SJSA1 (cell line): ENCODE measurements at regions not wholly inside any gene's neighbourhood (a gene's known extent, or its start where the extent isn't known, plus 50 kb on each side); places are given as distances from the start of the nearest gene placed in this dataset.

ENCODE experiments used
- DNase-seq, 2 experiments: peaks; one replicate each; pipeline ENCODE4 v3.0.0-alpha.2; 2015 to 2020; ENCODE audit warnings: low spot score in 2 of 2, low read depth in 1 of 2
- H3K27ac ChIP-seq: fragments of 250-450 bp; sonication (Bioruptor Pico); 2 replicates; pipeline ENCODE4 v1.5.1; 2020; ENCODE audit warnings: mild to moderate bottlenecking, moderate library complexity
- H3K27me3 ChIP-seq: fragments of 250-450 bp; sonication (Bioruptor Pico); replicated peaks from 2 replicates; pipeline ENCODE4 v1.5.1; 2020; ENCODE audit warnings: mild to moderate bottlenecking, moderate library complexity
- H3K36me3 ChIP-seq: fragments of 250-450 bp; sonication (Bioruptor Pico); 2 replicates; pipeline ENCODE4 v1.5.1; 2020; ENCODE audit warnings: mild to moderate bottlenecking
- H3K4me1 ChIP-seq: fragments of 250-450 bp; sonication (Bioruptor Pico); replicated peaks from 2 replicates; pipeline ENCODE4 v1.6.1; 2021; ENCODE audit warnings: mild to moderate bottlenecking
- H3K4me3 ChIP-seq: fragments of 250-450 bp; sonication (Bioruptor Pico); 2 replicates; pipeline ENCODE4 v1.5.1; 2020; ENCODE audit warnings: mild to moderate bottlenecking
- H3K9me3 ChIP-seq: fragments of 250-450 bp; sonication (Bioruptor Pico); replicated peaks from 2 replicates; pipeline ENCODE4 v1.5.1; 2020; ENCODE audit warnings: mild to moderate bottlenecking

DNA sequence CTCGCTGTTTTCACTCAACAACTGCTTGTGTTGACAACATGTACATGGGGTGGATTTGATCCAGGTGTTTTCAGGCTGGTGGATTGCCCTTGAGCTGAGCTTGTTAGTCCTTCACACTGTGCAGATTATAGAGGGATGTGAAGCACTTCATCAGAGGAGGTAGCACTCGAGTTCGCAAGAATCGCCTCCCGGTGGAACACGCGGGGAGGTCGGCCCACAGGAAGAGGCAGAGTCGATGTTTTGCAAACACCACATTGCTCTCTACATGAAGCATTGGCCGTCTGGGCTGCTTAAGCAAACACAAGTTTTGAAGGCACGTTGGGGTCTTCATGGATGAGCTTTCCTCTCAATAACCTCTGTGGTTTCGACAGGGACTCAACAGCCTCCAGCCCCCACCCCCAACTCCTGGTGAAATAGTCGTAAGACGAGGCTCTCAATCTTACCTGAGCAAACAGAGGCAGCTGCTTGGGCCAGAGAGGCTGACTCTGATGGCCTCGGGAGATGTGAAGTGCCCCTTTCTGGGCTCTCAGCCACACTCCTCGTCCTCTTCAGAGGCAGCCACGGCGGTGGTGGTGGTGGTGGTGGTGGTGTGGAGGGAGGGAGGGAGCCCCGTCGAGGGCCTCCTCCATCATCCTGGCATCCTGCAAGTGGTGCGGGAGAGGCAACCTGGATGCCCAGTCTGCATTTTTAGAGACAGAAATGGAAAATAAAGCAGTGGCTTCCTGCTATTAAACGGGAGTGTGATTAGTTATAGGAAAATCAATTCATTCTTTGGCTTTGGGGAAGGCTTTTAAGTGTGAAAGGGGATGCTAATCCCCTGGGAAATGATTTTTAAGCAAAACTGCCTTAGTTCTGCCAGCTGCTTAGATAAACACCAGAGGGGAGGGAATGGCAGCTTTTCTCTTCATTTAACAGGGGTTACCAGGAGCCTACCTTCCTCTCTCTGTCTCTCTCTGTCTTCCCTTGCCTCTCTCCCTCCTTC lies 552.5 kb upstream of the EEF2KMT start:
- no peaks in the 10 kb centered on the region for H3K9me3 ChIP-seq
- no peak for DNase-seq
- H3K4me3 ChIP-seq, result no peak overlapping the region
- no peaks in the 10 kb centered on the region for H3K36me3 ChIP-seq
- H3K4me1 ChIP-seq, result no peaks in the 10 kb centered on the region
- H3K27me3 ChIP-seq, result no peaks in the 10 kb centered on the region
- H3K27ac ChIP-seq, result no peak overlapping the region

DNA sequence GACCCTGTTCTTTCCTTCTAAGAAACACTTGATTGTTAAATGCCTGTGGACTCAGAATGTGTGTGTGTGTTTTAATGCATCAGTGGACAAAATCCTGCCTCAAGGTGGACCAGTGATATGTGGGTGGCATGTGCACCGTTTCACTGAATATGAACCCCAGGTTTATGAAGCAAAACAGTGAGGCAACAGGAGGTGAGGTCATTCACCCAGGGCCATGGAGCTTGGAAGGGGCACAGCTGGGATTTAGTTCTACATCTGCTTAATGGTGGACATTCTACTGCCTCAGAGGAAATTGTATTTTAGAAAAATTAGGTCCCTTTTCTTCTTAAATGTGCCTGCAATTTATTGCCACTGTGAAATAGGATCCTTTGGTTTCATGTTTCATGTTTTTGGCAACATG lies 549.5 kb upstream of the EEF2KMT start:
- H3K4me3 ChIP-seq, result no peak overlapping the region
- no peaks in the 10 kb centered on the region for H3K27me3 ChIP-seq
- DNase-seq, result no peak
- no peaks in the 10 kb centered on the region for H3K9me3 ChIP-seq
- H3K36me3 ChIP-seq, result no peaks in the 10 kb centered on the region
- no peak overlapping the region for H3K27ac ChIP-seq
- H3K4me1 ChIP-seq, result no peaks in the 10 kb centered on the region

DNA sequence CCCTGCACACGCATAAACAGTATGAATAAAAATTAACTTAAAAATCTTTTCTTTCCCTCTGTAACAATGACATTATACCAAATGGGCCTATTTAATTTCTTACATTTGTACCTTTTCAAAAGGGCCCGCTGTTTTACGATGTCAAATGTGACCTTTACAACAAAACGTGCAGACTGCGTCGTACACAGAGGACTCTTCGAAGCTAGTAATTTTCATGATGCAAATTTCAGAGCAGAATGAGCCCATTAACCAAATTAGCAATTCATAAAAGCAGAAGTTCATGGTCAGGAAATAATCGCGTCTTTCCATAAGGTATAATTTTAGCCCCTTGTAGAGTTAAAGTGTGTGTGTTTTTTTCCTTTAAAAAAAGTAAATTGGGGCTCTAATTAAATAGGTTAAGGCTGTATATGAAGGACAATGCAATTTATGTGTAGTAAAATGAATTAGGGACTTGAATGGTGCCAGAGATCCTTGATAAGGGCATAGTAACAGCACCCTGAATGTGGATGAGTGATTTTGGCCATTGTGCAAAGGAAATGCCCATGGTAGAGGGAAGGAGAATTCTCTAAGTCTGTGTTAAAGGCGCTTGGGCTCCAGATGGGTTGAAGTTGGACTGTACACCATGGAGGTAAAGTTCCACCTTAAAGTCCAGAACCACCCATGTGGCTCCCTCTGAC lies 546.4 kb upstream of the EEF2KMT start:
- H3K27ac ChIP-seq, result no peak overlapping the region
- no peaks in the 10 kb centered on the region for H3K27me3 ChIP-seq
- H3K9me3 ChIP-seq, result 0 out of 2 replicates have a peak, but pooled peaks cover 5% of the 10 kb centered on the region
- H3K4me1 ChIP-seq, result no peaks in the 10 kb centered on the region
- no peak for DNase-seq
- H3K36me3 ChIP-seq, result no peaks in the 10 kb centered on the region
- no peak overlapping the region for H3K4me3 ChIP-seq

DNA sequence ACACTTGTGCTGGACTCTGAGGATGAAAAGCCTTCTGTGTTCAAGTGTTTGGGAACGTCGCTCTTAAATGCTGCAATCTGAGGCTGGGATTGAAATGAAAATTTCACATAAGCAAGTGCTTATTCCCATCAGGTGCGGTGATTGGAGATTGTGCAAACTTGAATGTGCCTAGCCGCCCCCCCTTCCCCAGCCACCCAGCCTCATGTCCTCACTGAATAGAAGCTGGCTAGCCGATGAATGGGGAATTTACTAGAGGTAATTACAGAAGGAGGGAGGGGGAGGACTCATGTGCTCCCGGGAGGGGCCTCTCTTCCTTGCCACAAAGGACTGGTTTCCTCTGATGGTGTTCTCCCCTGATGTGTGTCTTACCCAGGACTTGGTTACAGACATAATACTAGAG lies 544.8 kb upstream of the EEF2KMT start:
- no peaks in the 10 kb centered on the region for H3K36me3 ChIP-seq
- H3K27me3 ChIP-seq, result no peaks in the 10 kb centered on the region
- H3K9me3 ChIP-seq, result 0 out of 2 replicates have a peak, but pooled peaks cover 5% of the 10 kb centered on the region
- H3K27ac ChIP-seq, result no peak overlapping the region
- no peaks in the 10 kb centered on the region for H3K4me1 ChIP-seq
- DNase-seq, result no peak
- H3K4me3 ChIP-seq, result no peak overlapping the region

DNA sequence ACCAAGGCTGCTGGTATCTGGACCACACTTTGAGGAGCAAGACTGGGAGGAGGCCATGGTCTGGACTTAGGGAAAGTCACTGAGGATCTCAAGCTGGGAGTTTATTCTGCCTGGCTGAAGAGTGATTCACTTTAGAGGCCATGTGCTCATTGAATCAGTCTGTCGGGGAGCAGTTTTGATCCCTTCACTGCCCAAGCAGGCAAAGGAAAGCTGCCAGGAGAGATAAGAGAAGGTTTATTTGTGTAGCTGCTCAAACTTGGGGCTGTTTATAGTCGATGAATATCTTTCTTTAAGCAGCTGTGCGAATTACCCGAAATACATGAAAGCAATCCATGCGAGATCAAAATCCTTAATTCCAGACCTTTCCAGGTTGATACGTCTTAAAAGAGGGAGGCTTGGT lies 544.4 kb upstream of the EEF2KMT start:
- Histone ChIP-seq H3K4me1 (no peaks in the 10 kb centered on the region), H3K27me3 (no peaks in the 10 kb centered on the region), H3K4me3 (no peak overlapping the region), H3K27ac (no peak overlapping the region), H3K36me3 (no peaks in the 10 kb centered on the region), H3K9me3 (0 out of 2 replicates have a peak, but pooled peaks cover 5% of the 10 kb centered on the region)
- no peak for DNase-seq

DNA sequence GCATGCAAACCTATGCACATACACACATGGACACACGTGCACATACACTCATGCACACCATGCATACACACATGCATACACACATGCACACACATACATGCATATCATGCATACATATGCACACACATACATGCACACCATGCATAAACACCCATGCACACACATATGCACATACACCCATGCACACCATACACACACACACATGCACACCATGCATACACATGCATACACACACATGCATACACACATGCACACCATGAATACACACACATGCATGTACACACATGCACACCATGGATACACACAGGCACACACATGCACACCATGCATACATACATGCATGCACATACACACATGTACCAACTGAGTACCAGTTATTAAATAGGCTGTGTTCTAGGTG lies 543.3 kb upstream of the EEF2KMT start:
- no peaks in the 10 kb centered on the region for H3K4me1 ChIP-seq
- H3K36me3 ChIP-seq, result no peaks in the 10 kb centered on the region
- DNase-seq, result no peak
- H3K27ac ChIP-seq, result no peak overlapping the region
- no peaks in the 10 kb centered on the region for H3K27me3 ChIP-seq
- H3K4me3 ChIP-seq, result no peak overlapping the region
- H3K9me3 ChIP-seq, result 0 out of 2 replicates have a peak, but pooled peaks cover 5% of the 10 kb centered on the region

DNA sequence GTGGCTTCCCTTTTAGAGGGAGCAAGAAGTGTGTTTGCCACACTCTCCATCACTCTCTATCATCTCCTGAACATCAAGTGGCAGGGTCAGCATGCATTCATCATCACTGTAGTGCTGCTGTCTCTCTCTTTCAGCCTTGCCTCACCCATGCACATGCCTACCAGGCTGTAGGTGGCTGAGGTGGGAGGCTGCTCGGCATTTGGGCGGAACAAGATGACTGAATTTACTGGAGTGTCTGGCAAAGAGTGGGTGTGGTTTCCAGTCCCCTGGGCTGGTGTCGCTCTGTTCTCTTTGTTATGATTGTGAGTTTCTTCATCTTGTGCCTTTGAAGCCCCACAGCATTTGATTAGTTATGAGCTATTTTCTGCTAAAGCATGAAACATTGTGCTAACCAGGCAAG lies 541.9 kb upstream of the EEF2KMT start:
- Histone ChIP-seq H3K4me1 (no peaks in the 10 kb centered on the region), H3K36me3 (no peaks in the 10 kb centered on the region), H3K4me3 (no peak overlapping the region), H3K9me3 (0 out of 2 replicates have a peak, but pooled peaks cover 5% of the 10 kb centered on the region), H3K27me3 (no peaks in the 10 kb centered on the region), H3K27ac (no peak overlapping the region)
- no peak for DNase-seq

DNA sequence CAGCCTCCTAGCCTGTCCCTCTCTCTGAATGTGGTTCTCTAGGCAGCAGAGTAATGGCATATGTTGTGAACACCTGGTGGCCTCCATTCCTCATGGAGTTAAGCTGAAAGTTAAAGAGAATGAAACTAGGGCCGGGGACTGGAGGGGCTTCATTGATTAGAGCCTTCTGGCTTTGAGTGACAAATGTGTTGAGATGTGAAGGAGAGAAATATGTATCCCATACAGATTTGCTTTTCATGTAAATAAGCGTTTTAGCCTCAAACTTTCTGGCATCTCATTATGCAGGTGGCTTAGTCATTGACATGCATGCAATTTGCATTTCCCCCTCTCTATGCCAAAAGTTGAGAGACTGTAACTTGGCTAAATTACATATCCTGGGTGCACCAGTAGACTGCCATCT lies 537.7 kb upstream of the EEF2KMT start:
- Histone ChIP-seq H3K27ac (no peak overlapping the region), H3K4me1 (no peaks in the 10 kb centered on the region), H3K27me3 (no peaks in the 10 kb centered on the region), H3K4me3 (no peak overlapping the region), H3K36me3 (no peaks in the 10 kb centered on the region), H3K9me3 (0 out of 2 replicates have a peak, but pooled peaks cover 3% of the 10 kb centered on the region)
- DNase-seq, result no peak

DNA sequence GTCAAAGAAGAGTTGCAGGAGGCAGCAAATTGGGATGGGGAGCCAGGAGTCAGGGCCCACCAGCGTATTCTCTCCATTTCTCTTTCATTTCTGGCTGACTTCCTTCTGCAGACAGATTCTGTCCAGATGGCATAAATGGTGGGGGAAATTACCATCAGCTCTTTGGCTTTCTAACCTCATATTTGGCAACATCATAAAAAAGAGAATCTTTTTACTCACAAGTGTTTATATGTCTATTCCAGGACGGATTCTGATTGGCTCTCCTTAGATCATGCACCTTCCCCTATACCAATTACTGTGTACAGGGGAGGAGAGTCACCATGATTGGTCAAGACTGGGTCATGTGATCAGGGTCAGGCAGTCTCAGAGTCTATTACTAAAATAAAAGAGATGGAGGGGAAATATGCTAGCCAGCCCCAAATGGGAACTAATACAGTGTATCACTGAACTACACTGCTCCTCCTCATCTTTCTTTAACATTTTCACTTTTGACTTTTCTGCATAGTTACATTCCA lies 537.1 kb upstream of the EEF2KMT start:
- H3K27ac ChIP-seq, result no peak overlapping the region
- H3K4me1 ChIP-seq, result no peaks in the 10 kb centered on the region
- no peaks in the 10 kb centered on the region for H3K9me3 ChIP-seq
- no peak for DNase-seq
- no peaks in the 10 kb centered on the region for H3K27me3 ChIP-seq
- no peaks in the 10 kb centered on the region for H3K36me3 ChIP-seq
- no peak overlapping the region for H3K4me3 ChIP-seq

DNA sequence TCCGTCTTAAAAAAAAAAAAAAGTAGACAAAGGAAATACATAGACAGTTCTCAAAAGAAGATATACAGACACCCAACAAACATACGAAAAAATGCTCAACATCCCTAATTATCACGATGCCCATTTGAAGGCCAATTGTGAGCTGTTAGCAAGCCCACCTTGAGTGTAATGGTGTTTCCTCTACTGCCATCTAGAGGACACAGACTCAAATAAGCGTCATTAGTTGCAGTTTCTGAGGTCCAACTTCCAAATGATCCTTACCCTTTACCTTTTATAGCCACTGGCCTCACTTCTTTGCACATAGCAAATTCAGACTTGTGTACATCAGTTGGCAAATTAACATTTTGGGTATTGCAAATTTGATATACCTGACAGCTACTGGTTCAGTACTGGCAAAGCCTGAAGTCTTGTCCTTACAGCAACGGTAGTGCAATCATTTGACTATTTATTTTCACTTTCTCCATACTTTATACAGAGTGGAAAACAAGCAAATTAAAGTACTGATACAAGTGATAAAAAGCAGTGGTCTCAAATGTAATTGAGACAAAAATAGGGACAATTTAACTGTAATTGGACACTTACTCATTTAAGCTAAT lies 536.3 kb upstream of the EEF2KMT start:
- peak in 1 of 2 experiments; percentile 4 for DNase-seq
- Histone ChIP-seq H3K27me3 (no peaks in the 10 kb centered on the region), H3K4me1 (no peaks in the 10 kb centered on the region), H3K4me3 (no peak overlapping the region), H3K36me3 (no peaks in the 10 kb centered on the region), H3K9me3 (no peaks in the 10 kb centered on the region), H3K27ac (no peak overlapping the region)

DNA sequence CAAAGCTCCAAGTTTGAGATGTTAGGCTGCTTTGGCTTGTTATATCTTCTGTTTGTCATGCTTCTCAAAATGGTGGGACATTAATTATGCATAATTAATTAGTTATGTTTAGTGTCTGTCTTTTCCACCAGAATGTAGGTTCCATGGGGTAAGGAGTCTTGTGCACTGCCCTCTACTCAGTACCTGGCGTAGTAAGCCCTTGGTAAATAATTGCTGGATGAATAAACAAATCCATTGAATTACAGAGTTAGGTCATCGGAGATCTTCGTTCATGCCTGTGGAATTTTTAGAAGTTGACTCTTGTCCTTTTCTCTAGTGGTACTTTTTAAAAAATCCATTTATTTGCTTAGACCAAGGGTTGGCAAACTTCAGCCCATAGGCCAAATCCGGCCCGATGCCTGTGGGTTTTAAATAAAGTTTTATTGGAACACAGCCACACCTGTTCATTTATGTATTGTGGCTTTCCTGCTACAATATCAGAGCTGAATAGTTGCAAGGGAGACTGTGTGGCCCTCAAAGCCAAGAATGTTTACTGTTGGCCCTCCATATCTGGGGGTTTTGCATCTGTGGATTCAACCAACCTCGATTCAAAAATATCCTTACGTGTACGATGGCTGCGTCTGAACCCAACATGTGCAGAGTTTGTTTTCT lies 524.8 kb upstream of the EEF2KMT start:
- Histone ChIP-seq H3K27ac (no peak overlapping the region), H3K4me1 (no peaks in the 10 kb centered on the region), H3K9me3 (no peaks in the 10 kb centered on the region; the same call in 1 of the 2 replicates), H3K36me3 (no peaks in the 10 kb centered on the region), H3K27me3 (no peaks in the 10 kb centered on the region), H3K4me3 (no peak overlapping the region)
- DNase-seq, result no peak

DNA sequence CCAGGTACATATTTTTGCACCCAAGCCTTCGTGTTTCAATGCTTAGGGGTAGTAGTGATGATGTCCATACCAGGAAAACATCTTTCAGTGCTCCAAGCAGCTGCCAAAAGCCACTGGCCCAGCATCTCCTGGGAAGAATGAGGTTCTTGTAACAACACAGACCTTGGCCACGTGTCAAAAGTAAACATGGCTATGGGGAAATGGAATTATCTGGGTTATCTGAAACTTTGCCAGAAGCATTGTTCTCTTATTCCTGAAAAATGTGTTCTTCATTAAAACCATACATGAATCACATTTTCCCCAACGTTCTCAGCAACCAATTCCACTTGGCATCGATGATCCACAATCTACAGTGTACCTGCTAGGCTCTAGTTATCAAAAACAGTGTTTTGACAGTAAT lies 524.2 kb upstream of the EEF2KMT start:
- no peak for DNase-seq
- Histone ChIP-seq H3K36me3 (no peaks in the 10 kb centered on the region), H3K27ac (no peak overlapping the region), H3K4me3 (no peak overlapping the region), H3K27me3 (no peaks in the 10 kb centered on the region), H3K4me1 (no peaks in the 10 kb centered on the region), H3K9me3 (no peaks in the 10 kb centered on the region)

DNA sequence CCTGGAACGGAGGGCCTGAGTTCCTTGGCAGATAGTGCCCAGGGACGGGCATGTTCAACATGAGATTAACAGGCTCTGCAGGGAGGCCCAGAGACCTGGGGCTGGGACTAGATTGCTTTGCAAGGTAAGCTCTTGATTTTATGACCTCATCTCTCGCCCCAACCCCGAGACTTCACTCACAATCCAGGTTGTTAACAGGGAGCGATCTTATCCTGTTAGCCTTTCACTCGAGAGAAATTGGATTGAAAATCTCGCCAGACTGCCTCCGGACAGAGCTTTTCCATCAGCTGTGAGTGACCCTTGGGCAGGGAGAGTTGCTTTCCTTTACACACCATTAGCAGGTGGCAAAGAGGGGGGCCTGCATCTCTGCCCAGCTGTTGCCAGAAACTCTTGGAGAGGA lies 521.7 kb upstream of the EEF2KMT start:
- no peak overlapping the region for H3K27ac ChIP-seq
- no peak overlapping the region for H3K4me3 ChIP-seq
- no peaks in the 10 kb centered on the region for H3K36me3 ChIP-seq
- H3K27me3 ChIP-seq, result no peaks in the 10 kb centered on the region
- H3K9me3 ChIP-seq, result no peaks in the 10 kb centered on the region
- H3K4me1 ChIP-seq, result no peaks in the 10 kb centered on the region; the same call in 1 of the 2 replicates
- DNase-seq, result no peak
